Testis (tissue), 2 donors: ENCODE measurements at regions not wholly inside any gene's neighbourhood (a gene's known extent, or its start where the extent isn't known, plus 50 kb on each side); places are given as distances from the start of the nearest gene placed in this dataset.

Source experiments
- DNase-seq: peaks from one replicate; pipeline ENCODE4 v3.0.0-alpha.2; 2019
- H3K27ac ChIP-seq, 2 donors: fragments of 200-600 bp; sonication (generic); one replicate each; pipeline ENCODE4 v1.5.1; 2019
- H3K27me3 ChIP-seq: fragments of 200-600 bp; sonication (generic); one replicate; pipeline ENCODE4 v1.5.1; 2019
- H3K36me3 ChIP-seq: fragments of 200-600 bp; sonication (generic); one replicate; pipeline ENCODE4 v1.5.1; 2017; ENCODE audit warnings: low read depth; ENCODE audit errors: missing control alignments
- H3K4me1 ChIP-seq: fragments of 200-600 bp; sonication (generic); one replicate; pipeline ENCODE4 v1.5.1; 2019
- H3K4me3 ChIP-seq, 2 donors: fragments of 200-600 bp; sonication (generic); one replicate each; pipeline ENCODE4 v1.5.1; 2017 to 2019
- H3K9me3 ChIP-seq: fragments of 200-600 bp; sonication (generic); one replicate; pipeline ENCODE4 v1.5.1; 2017
- CTCF ChIP-seq, 3 experiments: fragments of 450-650 bp in 2 of 3; fragments of 200-600 bp in 1 of 3; sonication (generic) in 1 of 3; IDR thresholded peaks; one replicate each; pipeline ENCODE4 v1.5.1; 2016 to 2019; ENCODE audit warnings: antibody characterized with exemption in 3 of 3, mild to moderate bottlenecking in 2 of 3, moderate library complexity in 1 of 3
- POLR2A ChIP-seq: fragments of 450-650 bp; IDR thresholded peaks from one replicate; pipeline ENCODE4 v1.6.1; 2017; ENCODE audit warnings: antibody characterized with exemption, mild to moderate bottlenecking, moderate library complexity
- WGBS, 2 donors: methylation state at CpG; one replicate each; pipeline ENCODE4 v1.1.5; 2018; 5-methylcytosine and 5-hydroxymethylcytosine counted together
- intact Hi-C: fragments of 100-400 bp; cut with DNase I; formaldehyde crosslinking; loops from one replicate; pipeline ENCODE4 v1.15.1; 2023; ENCODE audit warnings: low total_unique reads

DNA sequence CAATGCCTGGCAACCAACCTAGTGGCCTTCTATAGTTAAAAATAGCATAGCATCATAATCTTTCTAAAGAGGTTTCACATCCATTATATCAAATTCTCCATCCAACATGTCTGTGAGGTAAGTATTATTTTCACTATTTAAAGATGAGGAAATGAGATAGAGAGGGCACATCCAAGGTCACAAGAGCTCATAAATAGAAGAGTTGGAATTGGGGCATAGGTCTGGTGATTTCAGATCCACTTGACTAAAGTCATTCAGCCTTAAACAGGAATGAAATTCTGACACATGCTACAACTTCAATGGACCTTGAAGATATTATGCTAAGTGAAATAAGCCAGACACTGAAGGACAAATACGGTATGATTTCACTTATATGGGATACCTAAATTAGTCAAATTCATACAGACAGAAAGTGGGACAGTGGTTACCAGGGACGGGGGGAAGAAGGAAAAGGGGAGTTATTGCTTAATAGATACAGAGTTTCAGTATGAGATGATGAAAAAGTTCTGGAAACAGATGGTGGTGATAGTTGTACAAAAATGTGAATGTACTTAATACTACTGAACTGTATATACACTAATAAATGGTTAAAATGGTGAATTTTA is 259.6 kb upstream of the NR4A3 start:
- WGBS, 2 donors: 83 to 92% methylated on average over 2 of the region's 2 CpGs
- TF ChIP-seq POLR2A: no peak
- no peak for TF ChIP-seq CTCF (IDR thresholded peaks at IDR 0.05)

DNA sequence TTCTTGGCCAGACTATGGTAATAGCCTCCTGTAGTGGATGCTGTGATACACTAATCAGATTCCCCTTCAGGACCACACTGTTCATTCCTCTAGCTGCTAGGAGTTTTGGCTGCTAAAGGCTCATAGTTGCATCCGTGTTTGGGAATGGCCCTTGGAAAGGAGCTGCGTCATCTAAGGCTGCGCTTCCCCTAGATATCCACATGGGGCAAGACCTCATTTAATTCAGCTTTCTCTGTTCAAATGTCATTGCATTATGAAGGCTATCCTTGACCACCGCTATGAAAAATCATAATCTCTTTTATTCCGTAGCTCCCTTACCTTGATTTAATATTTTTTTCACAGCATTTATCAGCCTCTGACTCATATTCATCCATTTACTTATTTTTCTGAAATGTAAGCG is 258.3 kb upstream of the NR4A3 start:
- no peaks in the 10 kb centered on the region for H3K9me3 ChIP-seq
- H3K27me3 ChIP-seq: no peaks in the 10 kb centered on the region
- H3K36me3 ChIP-seq: no peaks in the 10 kb centered on the region
- no peak overlapping the region for H3K27ac ChIP-seq
- no peak for TF ChIP-seq POLR2A
- no peak for TF ChIP-seq CTCF (IDR thresholded peaks at IDR 0.05)
- DNase-seq: no peak
- intact Hi-C loops: no loop called here
- no peak overlapping the region for H3K4me3 ChIP-seq
- WGBS, 2 donors: 89 to 90% methylated on average over 6 of the region's 6 CpGs
- no peaks in the 10 kb centered on the region for H3K4me1 ChIP-seq

More for the DNA sequence above, 259.6 kb upstream of the NR4A3 start:
- H3K36me3 ChIP-seq: no peaks in the 10 kb centered on the region
- no peaks in the 10 kb centered on the region for H3K27me3 ChIP-seq
- no peak overlapping the region for H3K27ac ChIP-seq
- H3K4me1 ChIP-seq: no peaks in the 10 kb centered on the region
- H3K4me3 ChIP-seq: no peak overlapping the region
- DNase-seq: no peak
- intact Hi-C loops: no loop called here
- H3K9me3 ChIP-seq: no peaks in the 10 kb centered on the region

DNA sequence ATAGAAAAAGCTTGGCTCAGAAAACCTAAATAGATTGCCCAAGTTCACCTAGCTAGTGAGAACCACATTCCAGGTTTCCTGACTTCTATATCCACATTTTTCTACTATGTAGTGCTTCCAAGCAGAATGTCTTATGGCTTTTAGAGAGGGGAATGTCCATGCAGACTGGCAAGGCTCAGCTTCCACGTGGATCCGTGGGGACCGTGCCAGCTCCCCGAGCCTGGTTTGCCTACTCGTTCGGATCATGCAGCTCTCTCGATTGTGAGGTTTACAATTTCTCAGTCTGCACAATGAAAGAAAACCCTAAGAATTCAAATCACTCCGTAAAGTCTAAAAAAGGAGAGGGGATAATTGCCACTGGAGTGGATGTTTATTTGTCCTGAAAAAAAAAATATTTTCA is 256.5 kb upstream of the NR4A3 start:
- 73 to 90% methylated on average over 8 of the region's 8 CpGs for WGBS, 2 donors
- H3K27ac ChIP-seq: no peak overlapping the region
- intact Hi-C loops: no loop called here

DNA sequence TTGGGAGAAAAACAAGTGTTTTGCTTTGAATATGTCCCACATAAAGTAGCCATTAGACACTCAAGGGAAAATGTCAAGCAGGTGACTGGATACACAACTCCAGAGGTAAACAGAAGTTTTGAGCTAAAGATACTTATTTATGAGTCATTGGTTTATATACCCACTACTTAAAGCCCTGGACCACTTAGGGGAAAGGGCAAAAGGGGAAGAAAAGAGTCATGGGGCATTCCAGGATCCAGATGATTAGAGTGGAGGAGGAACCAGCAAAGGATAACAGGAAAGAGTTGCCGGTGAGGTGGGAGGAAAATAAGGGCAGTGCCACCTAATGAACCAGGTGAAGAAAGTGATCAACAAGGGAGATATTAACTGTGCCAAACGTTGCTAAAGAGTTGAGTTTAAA is 254.2 kb upstream of the NR4A3 start:
- intact Hi-C loops: no loop called here
- Histone ChIP-seq H3K4me3 (no peak overlapping the region), H3K4me1 (no peaks in the 10 kb centered on the region), H3K9me3 (no peaks in the 10 kb centered on the region), H3K36me3 (no peaks in the 10 kb centered on the region), H3K27me3 (no peaks in the 10 kb centered on the region), H3K27ac (no peak overlapping the region)
- TF ChIP-seq CTCF (IDR thresholded peaks at IDR 0.05) (no peak), POLR2A (no peak)
- DNase-seq: no peak
- 66 to 70% methylated on average over 2 of the region's 2 CpGs for WGBS, 2 donors

More for the DNA sequence above, 256.5 kb upstream of the NR4A3 start:
- Histone ChIP-seq H3K27me3 (no peaks in the 10 kb centered on the region), H3K9me3 (no peaks in the 10 kb centered on the region), H3K36me3 (no peaks in the 10 kb centered on the region), H3K4me3 (no peak overlapping the region), H3K4me1 (no peaks in the 10 kb centered on the region)
- TF ChIP-seq CTCF (IDR thresholded peaks at IDR 0.05) (no peak), POLR2A (no peak)
- DNase-seq: no peak

DNA sequence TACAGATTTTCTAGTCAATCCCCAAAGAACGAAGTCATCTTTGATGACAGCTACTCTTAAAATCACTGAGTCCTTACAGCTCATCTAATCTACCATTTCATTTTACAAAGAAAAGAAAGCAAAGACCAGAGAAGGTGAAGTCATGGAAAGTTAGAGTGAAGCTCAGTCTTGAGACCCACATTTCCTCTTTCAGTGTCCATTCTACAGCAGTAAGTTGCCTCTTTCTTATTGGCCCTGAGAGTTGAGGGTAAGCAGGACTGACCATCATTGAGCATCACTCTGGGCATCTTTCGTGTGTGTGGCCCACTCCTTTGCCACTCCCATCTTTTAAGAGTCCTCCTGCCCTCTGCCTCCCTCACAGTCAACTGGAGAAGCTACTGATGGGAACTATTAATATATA is 251.8 kb upstream of the NR4A3 start:
- Histone ChIP-seq H3K36me3 (no peaks in the 10 kb centered on the region), H3K27me3 (no peaks in the 10 kb centered on the region), H3K4me3 (no peak overlapping the region), H3K9me3 (no peaks in the 10 kb centered on the region), H3K27ac (no peak overlapping the region), H3K4me1 (no peaks in the 10 kb centered on the region)
- TF ChIP-seq POLR2A (no peak), CTCF (IDR thresholded peaks at IDR 0.05) (no peak)
- 82 to 87% methylated on average over 2 of the region's 2 CpGs for WGBS, 2 donors
- no peak for DNase-seq
- intact Hi-C loops: no loop called here
